GM23248 (cell line): ENCODE measurements at regions not wholly inside any gene's neighbourhood (a gene's known extent, or its start where the extent isn't known, plus 50 kb on each side); places are given as distances from the start of the nearest gene placed in this dataset.

Source experiments
- EZH2 ChIP-seq: fragments of 200-600 bp; sonication (generic); IDR thresholded peaks from 2 replicates; pipeline ENCODE4 v1.6.1; 2018; ENCODE audit warnings: antibody characterized with exemption, mild to moderate bottlenecking; ENCODE audit not compliant: insufficient read depth, poor library complexity, severe bottlenecking
- EZH2phosphoT487 ChIP-seq: fragments of 200-600 bp; sonication (generic); IDR thresholded peaks from 2 replicates; pipeline ENCODE4 v1.6.1; 2018; ENCODE audit warnings: antibody characterized with exemption, moderate library complexity, mild to moderate bottlenecking, low read depth; ENCODE audit not compliant: insufficient read depth

- TF ChIP-seq EZH2: no peak
- TF ChIP-seq EZH2phosphoT487: no peak
These were observed 245.6 kb upstream of the TCF4 start for GRCh38 chr18:55833543-55833942.
